Coronary artery (tissue), 2 donors: ENCODE measurements at regions not wholly inside any gene's neighbourhood (a gene's known extent, or its start where the extent isn't known, plus 50 kb on each side); places are given as distances from the start of the nearest gene placed in this dataset.
A peak's percentile ranks its signal among the peaks of the same experiment; 100 is the strongest.

Source experiments
- DNase-seq: peaks from one replicate; pipeline ENCODE4 v3.0.0-alpha.2; 2017; ENCODE audit warnings: low spot score
- H3K27ac ChIP-seq, 2 donors: fragments of 200-600 bp; sonication (generic); one replicate each; pipeline ENCODE4 v1.5.1; 2016 to 2019
- H3K4me3 ChIP-seq: fragments of 200-600 bp; sonication (generic); 2 replicates; pipeline ENCODE4 v1.5.1; 2016; ENCODE audit warnings: mild to moderate bottlenecking, moderate library complexity
- CTCF ChIP-seq: fragments of 200-600 bp; sonication (generic); IDR thresholded peaks from one replicate; pipeline ENCODE4 v1.5.1; 2019; ENCODE audit warnings: antibody characterized with exemption

GRCh38 chr13:76461484-76461883 is 424.7 kb downstream of the KCTD12 start:
- TF ChIP-seq CTCF: no peak
- no peak for DNase-seq
- H3K27ac ChIP-seq: no peak overlapping the region
- no peak overlapping the region for H3K4me3 ChIP-seq

- DNase-seq: no peak
- no peak overlapping the region for H3K4me3 ChIP-seq
- H3K27ac ChIP-seq: no peak overlapping the region
- TF ChIP-seq CTCF: no peak
Measured at GRCh38 chr13:76459863-76460262, 426.3 kb downstream of the KCTD12 start.

GRCh38 chr13:76455960-76456359 is 430.2 kb downstream of the KCTD12 start:
- no peak overlapping the region for H3K4me3 ChIP-seq
- no peak for DNase-seq
- H3K27ac ChIP-seq: no peak overlapping the region
- TF ChIP-seq CTCF: no peak

GRCh38 chr13:76454991-76455390 is 431.2 kb downstream of the KCTD12 start:
- TF ChIP-seq CTCF: no peak
- Histone ChIP-seq H3K4me3 (no peak overlapping the region), H3K27ac (no peak overlapping the region)
- no peak for DNase-seq

GRCh38 chr13:76449716-76450115 is 436.5 kb downstream of the KCTD12 start:
- Histone ChIP-seq H3K27ac (no peak overlapping the region), H3K4me3 (no peak overlapping the region)
- no peak for TF ChIP-seq CTCF
- DNase-seq: no peak

- Histone ChIP-seq H3K4me3 (peak overlapping the region; percentile 39), H3K27ac (no peak overlapping the region)
- no peak for DNase-seq
- no peak for TF ChIP-seq CTCF
Measured at GRCh38 chr13:76446191-76446590, 440.0 kb downstream of the KCTD12 start.

- H3K27ac ChIP-seq: no peak overlapping the region
- no peak overlapping the region for H3K4me3 ChIP-seq
- no peak for DNase-seq
- TF ChIP-seq CTCF: no peak
Measured at GRCh38 chr13:76440568-76440967, 445.6 kb downstream of the KCTD12 start.
